K562 (cell line): ENCODE measurements at regions not wholly inside any gene's neighbourhood (a gene's known extent, or its start where the extent isn't known, plus 50 kb on each side); places are given as distances from the start of the nearest gene placed in this dataset.

ENCODE experiments used
- ATAC-seq: fragments of 200-7000 bp; cut with Tn5 transposase; 3 replicates; pipeline ENCODE4 v1.9.1; 2020; ENCODE audit warnings: moderate library complexity
- BruUV-seq: library from RNA; stranded (reverse); fragments of 400-500 nt; replicated peaks from 2 replicates; lab custom pipeline; 2021; lab: Mats Ljungman, UMichigan
- CTCF ChIA-PET: fragments of 300-600 bp; formaldehyde crosslinking; extraction: SDS; loops from one replicate; lab custom pipeline; 2021; ENCODE audit warnings: low intra/inter-chr PET ratio; lab: Yijun Ruan, JAX
- POLR2A ChIA-PET: fragments of 300-600, 350-650 bp; sonication (Branson Sonifier 250); formaldehyde crosslinking; extraction: SDS; loops from one replicate; lab custom pipeline; 2021; ENCODE audit warnings: antibody characterized with exemption, inconsistent platforms; lab: Yijun Ruan, JAX
- DNase-seq, 4 experiments: peaks; one replicate each; pipeline versions ENCODE4 v3.0.0 to v3.0.0-alpha.2; 2011 to 2018; ENCODE audit warnings: low spot score in 3 of 4, mixed read lengths in 3 of 4; ENCODE audit errors: extremely low read depth in 1 of 4
- FAIRE-seq: peaks from 2 replicates; lab custom pipeline; 2011; peaks lifted over from hg19 to GRCh38; lab: Jason Lieb, UNC
- H2AFZ ChIP-seq: 2 replicates; pipeline ENCODE4 v1.6.0; 2011; ENCODE audit warnings: low read depth, low read length, control low read depth, inconsistent platforms
- H3K27ac ChIP-seq: fragments of 200-600 bp; 3 replicates; pipeline ENCODE4 v1.8.0; 2011; ENCODE audit warnings: low read depth, mild to moderate bottlenecking, control low read depth, inconsistent platforms, low read length, moderate library complexity, mixed read lengths; ENCODE audit errors: extremely low read depth
- H3K27me3 ChIP-seq, 2 experiments: fragments of 300-600 bp in 1 of 2; 2 replicates in 1 of 2; 3 replicates in 1 of 2; pipeline versions ENCODE4 v1.6.0 to v1.8.0; 2011; ENCODE audit warnings: inconsistent platforms in 2 of 2, low read length in 2 of 2, mild to moderate bottlenecking in 1 of 2, mixed read lengths in 1 of 2, moderate library complexity in 1 of 2; ENCODE audit not compliant: control insufficient read depth in 2 of 2, insufficient read depth in 2 of 2
- H3K36me3 ChIP-seq: fragments of 300-600 bp; 3 replicates; pipeline ENCODE4 v1.8.0; 2011; ENCODE audit warnings: mild to moderate bottlenecking, low read length, inconsistent platforms; ENCODE audit not compliant: control insufficient read depth, insufficient read depth
- H3K4me1 ChIP-seq, 2 experiments: fragments of 200-600 bp in 1 of 2; replicated peaks in 1 of 2; 2 replicates in 1 of 2; 3 replicates in 1 of 2; pipeline versions ENCODE4 v1.5.1 to v1.8.0; 2011; ENCODE audit warnings: inconsistent platforms in 2 of 2, low read length in 2 of 2, mild to moderate bottlenecking in 1 of 2, mixed read lengths in 1 of 2, moderate library complexity in 1 of 2; ENCODE audit not compliant: control insufficient read depth in 2 of 2, insufficient read depth in 2 of 2
- H3K4me2 ChIP-seq: 2 replicates; pipeline ENCODE4 v1.6.1; 2011; ENCODE audit warnings: low read length, control low read depth, inconsistent platforms, mixed read lengths; ENCODE audit not compliant: insufficient read depth
- H3K4me3 ChIP-seq: fragments of 200-600 bp; sonication (generic), shearing (Covaris generic); 2 replicates; pipeline ENCODE4 v1.5.1; 2016; ENCODE audit warnings: control low read depth, inconsistent platforms
- H3K79me2 ChIP-seq: fragments of 200-600 bp; 3 replicates; pipeline ENCODE4 v1.8.0; 2011; ENCODE audit warnings: low read length, inconsistent platforms; ENCODE audit not compliant: control insufficient read depth, insufficient read depth
- H3K9ac ChIP-seq, 2 experiments: 2 replicates each; pipeline versions ENCODE4 v1.6.0 to v1.6.1; 2011; ENCODE audit warnings: low read depth in 2 of 2, low read length in 2 of 2, control low read depth in 1 of 2, inconsistent platforms in 1 of 2, mild to moderate bottlenecking in 1 of 2, mixed read lengths in 1 of 2; ENCODE audit not compliant: insufficient read depth in 1 of 2
- H3K9me1 ChIP-seq: one replicate; pipeline ENCODE4 v1.6.0; 2011; ENCODE audit warnings: inconsistent platforms, mild to moderate bottlenecking, low read length, moderate library complexity; ENCODE audit not compliant: control insufficient read depth, insufficient read depth
- H3K9me3 ChIP-seq: replicated peaks from 2 replicates; pipeline ENCODE4 v1.5.1; 2011; ENCODE audit warnings: low read depth, low read length, inconsistent platforms; ENCODE audit not compliant: control insufficient read depth, insufficient read depth
- H4K20me1 ChIP-seq: replicated peaks from 2 replicates; pipeline ENCODE4 v1.6.1; 2011; ENCODE audit warnings: low read length, inconsistent platforms, mixed read lengths; ENCODE audit not compliant: control insufficient read depth, insufficient read depth
- CLOCK ChIP-seq: fragments of 250-450 bp; sonication (Bioruptor Pico); IDR thresholded peaks from 2 replicates; pipeline ENCODE4 v1.4.0; 2020; ENCODE audit warnings: mild to moderate bottlenecking, moderate library complexity, borderline replicate concordance
- ESRRA ChIP-seq: fragments of 450-650 bp; IDR thresholded peaks from 2 replicates; pipeline ENCODE4 v1.6.1; 2014; ENCODE audit warnings: low read depth, mild to moderate bottlenecking, moderate library complexity, borderline replicate concordance
- HNRNPUL1 ChIP-seq: fragments of 200-400 bp; formaldehyde crosslinking; IDR thresholded peaks from 2 replicates; pipeline ENCODE4 v1.6.1; 2017; ENCODE audit warnings: low read length
- IFI16 ChIP-seq: fragments of 250-450 bp; sonication (Bioruptor Pico); IDR thresholded peaks from 2 replicates; pipeline ENCODE4 v2.1.2; 2022; ENCODE audit warnings: mild to moderate bottlenecking, inconsistent platforms
- RAD21 ChIP-seq, 2 experiments: fragments of 250-450 bp in 1 of 2; fragments of 450-650 bp in 1 of 2; sonication (Bioruptor Pico) in 1 of 2; formaldehyde crosslinking in 1 of 2; IDR thresholded peaks in 1 of 2; conservative IDR thresholded peaks in 1 of 2; 2 replicates each; pipeline versions ENCODE4 v1.4.0 to v1.8.0; 2020 to 2022; ENCODE audit warnings: mild to moderate bottlenecking in 2 of 2, moderate library complexity in 1 of 2
- RBM39 ChIP-seq: fragments of 200-400 bp; formaldehyde crosslinking; optimal IDR thresholded peaks from 2 replicates; pipeline ENCODE3; 2018; ENCODE audit warnings: low read depth, low read length
- THRAP3 ChIP-seq: fragments of 450-650 bp; IDR thresholded peaks from 2 replicates; pipeline ENCODE4 v1.6.1; 2016; ENCODE audit warnings: mild to moderate bottlenecking, inconsistent platforms, borderline replicate concordance
- XRCC5 ChIP-seq: fragments of 200-400 bp; formaldehyde crosslinking; IDR thresholded peaks from 2 replicates; pipeline ENCODE4 v1.6.1; 2017; ENCODE audit warnings: low read depth, mild to moderate bottlenecking, low read length
- ZNF124 ChIP-seq: sonication (generic); formaldehyde crosslinking; IDR thresholded peaks from 2 replicates; pipeline ENCODE4 v1.8.1; 2022; ENCODE audit warnings: missing genetic modification reagents
- ZNF212 ChIP-seq: fragments of 450-650 bp; formaldehyde crosslinking; IDR thresholded peaks from 2 replicates; pipeline ENCODE4 v1.4.0; 2020; ENCODE audit warnings: mild to moderate bottlenecking
- ZNF318 ChIP-seq, 2 experiments: fragments of 450-650 bp; IDR thresholded peaks; 2 replicates each; pipeline ENCODE4 v1.6.1; 2016; ENCODE audit warnings: mild to moderate bottlenecking in 2 of 2, borderline replicate concordance in 1 of 2, low read depth in 1 of 2, moderate library complexity in 1 of 2
- ZNF431 ChIP-seq: sonication (generic); formaldehyde crosslinking; IDR thresholded peaks from 2 replicates; pipeline ENCODE4 v1.8.0; 2022; ENCODE audit warnings: mild to moderate bottlenecking, missing genetic modification reagents
- ZNF75A ChIP-seq: fragments of 450-650 bp; formaldehyde crosslinking; IDR thresholded peaks from 2 replicates; pipeline ENCODE4 v1.4.0; 2020; ENCODE audit warnings: mild to moderate bottlenecking
- WGBS: fragments of 100-300 bp; shearing (Covaris generic); methylation state at CpG from one replicate; pipeline ENCODE4 v1.1.6; 2016; ENCODE audit warnings: low coverage, mixed read lengths; ENCODE audit not compliant: insufficient coverage; ENCODE audit errors: missing lambda C conversion rate; 5-methylcytosine and 5-hydroxymethylcytosine counted together
- in situ Hi-C: fragments of 300-500 bp; cut with MboI; formaldehyde crosslinking; loops from 4 replicates; pipeline ENCODE4 v1.15.0; 2018; ENCODE audit warnings: inconsistent platforms, mixed read lengths
- intact Hi-C: fragments of 100-400 bp; cut with micrococcal nuclease; formaldehyde crosslinking; loops from 2 replicates; pipeline ENCODE4 v1.14.2; 2022

- H3K4me1 ChIP-seq = no peaks in the 10 kb centered on the region
- in situ Hi-C loops = no loop called here
- ChIA-PET CTCF (no interaction called here), POLR2A (no interaction called here)
- H3K27me3 ChIP-seq = peaks cover 1 to 28% of the 10 kb centered on the region in 2 experiments; a peak in 3 of 5 replicates
- DNase-seq = no peak
- peaks cover 4% of the 10 kb centered on the region; the same call in 1 of the 2 replicates for H4K20me1 ChIP-seq
- no peaks in the 10 kb centered on the region for H3K79me2 ChIP-seq
- no peak overlapping the region for H2AFZ ChIP-seq
- no peak for ATAC-seq
- no TSS peak for BruUV-seq
- H3K9ac ChIP-seq = no peak overlapping the region
- no peak overlapping the region for H3K27ac ChIP-seq
- H3K4me3 ChIP-seq = no peak overlapping the region
- 0% methylated on average over 2 of the region's 2 CpGs for WGBS
- no peaks in the 10 kb centered on the region for H3K9me3 ChIP-seq
- intact Hi-C loops = no loop called here
- H3K9me1 ChIP-seq = no peaks in the 10 kb centered on the region
- no peak overlapping the region for H3K4me2 ChIP-seq
- H3K36me3 ChIP-seq = no peaks in the 10 kb centered on the region
- FAIRE-seq = no peak
- no peak for TF ChIP-seq ZNF318 (IDR thresholded peaks at IDR 0.05; ENCODE audit: borderline replicate concordance in 1 of 2, low read depth in 1 of 2)
- no peak for TF ChIP-seq ZNF124 (CRISPR knock-in tag)
- TF ChIP-seq ZNF212 = no peak
- no peak for TF ChIP-seq RBM39
- TF ChIP-seq ESRRA = no peak
- TF ChIP-seq IFI16 (CRISPR knock-in tag) = no peak
- no peak for TF ChIP-seq RAD21 (CRISPR knock-in tag; conservative IDR thresholded peaks at IDR 0.05 in 1 of 2, IDR thresholded peaks at IDR 0.05 in 1 of 2)
- no peak for TF ChIP-seq THRAP3
- TF ChIP-seq ZNF75A (CRISPR knock-in tag) = no peak
- TF ChIP-seq XRCC5 = no peak
- no peak for TF ChIP-seq CLOCK (CRISPR knock-in tag)
- TF ChIP-seq HNRNPUL1 = no peak
- no peak for TF ChIP-seq ZNF431 (CRISPR knock-in tag)
These were observed 115.2 kb upstream of the VSTM2B start for GRCh38 chr19:29410601-29411000.
